Anterior cingulate cortex (tissue), 58 donors: ENCODE measurements at regions not wholly inside any gene's neighbourhood (a gene's known extent, or its start where the extent isn't known, plus 50 kb on each side); places are given as distances from the start of the nearest gene placed in this dataset.
"Not testable (repeated sequence)": the region's sequence is repeated elsewhere in the genome, so short reads cannot be mapped to it uniquely, and the experiment has no call there.

Experiments
- DNase-seq, 58 donors: peaks; one replicate each; lab custom pipeline; 2025; lab: John Stamatoyannopoulos, UW

DNA sequence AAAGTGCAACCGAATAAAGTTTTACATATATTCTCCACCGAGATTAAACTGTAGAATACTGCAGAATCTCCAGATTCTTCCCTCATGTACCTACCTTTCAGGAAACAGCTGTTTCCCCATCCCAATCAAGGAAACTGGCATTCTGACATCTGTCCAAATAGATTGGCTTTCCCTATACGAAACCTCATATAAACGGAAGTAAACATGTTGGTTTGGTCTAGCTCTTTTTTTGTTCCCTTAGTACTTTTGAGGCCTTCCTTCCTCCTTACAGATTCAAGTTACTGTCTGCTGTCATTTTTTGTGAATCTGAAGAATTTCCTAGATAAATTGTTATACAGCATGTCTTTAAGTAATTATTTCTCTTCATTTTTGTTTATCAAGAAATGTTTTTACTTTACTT is 554.6 kb downstream of the RPIA start:
- not testable (repeated sequence) for DNase-seq

DNA sequence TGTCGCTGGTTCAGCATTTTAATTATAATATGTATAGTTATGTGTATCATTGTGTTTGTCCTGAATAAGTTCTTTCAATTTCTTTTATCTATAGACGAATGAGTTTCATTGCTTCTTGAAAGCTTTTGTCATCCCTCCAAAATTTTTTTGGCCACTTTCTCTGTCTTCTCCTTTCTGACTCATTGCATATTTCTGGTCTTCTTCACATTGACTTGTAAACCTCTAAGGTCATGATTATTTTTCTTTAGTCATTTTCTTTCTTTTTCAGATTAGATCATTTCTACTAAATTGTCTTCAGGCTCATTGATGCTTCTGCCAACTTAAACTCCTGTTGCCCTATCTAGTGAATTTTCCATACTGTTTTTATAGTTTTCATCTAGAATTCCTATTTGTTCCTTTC is 555.1 kb downstream of the RPIA start:
- not testable (repeated sequence) for DNase-seq

DNA sequence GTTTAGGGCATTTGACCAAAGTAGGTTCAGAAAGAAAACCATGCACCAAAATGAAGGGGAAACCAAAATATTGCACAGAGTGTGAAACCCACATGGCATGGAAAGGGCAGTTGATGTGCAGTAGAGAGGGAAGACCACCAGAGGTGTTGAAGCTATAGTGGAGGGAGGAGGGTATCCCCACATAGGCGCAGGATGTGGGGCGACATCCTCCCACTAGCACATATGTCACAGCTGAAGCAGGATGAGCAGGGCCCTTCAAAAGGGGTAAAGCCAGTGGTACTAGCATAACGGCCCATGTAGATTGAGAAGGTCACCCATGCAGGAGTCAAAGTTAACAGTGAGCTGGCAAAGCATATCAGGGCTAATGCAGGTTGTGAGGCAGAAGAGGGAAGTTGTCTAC is 563.5 kb downstream of the RPIA start:
- DNase-seq, result not testable (repeated sequence)

DNA sequence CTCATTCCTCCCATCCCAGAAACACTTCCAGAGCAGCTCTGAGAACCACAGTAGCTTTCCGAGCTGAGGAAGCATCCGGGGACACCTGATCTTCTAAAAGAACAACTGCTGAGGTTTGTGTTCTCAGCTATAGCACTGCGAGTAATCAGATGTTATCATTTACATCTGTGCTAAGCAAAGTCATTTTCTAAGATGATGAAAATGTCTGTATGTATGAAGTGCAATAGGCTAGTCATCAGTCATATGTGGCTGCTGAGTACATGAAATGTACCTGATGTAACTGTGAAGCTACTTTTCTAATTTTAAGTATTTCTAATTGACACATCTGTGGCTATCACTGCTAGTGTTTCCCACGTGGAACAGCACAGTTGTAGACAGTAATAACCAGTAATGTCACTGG is 582.0 kb downstream of the RPIA start:
- not testable (repeated sequence) for DNase-seq

DNA sequence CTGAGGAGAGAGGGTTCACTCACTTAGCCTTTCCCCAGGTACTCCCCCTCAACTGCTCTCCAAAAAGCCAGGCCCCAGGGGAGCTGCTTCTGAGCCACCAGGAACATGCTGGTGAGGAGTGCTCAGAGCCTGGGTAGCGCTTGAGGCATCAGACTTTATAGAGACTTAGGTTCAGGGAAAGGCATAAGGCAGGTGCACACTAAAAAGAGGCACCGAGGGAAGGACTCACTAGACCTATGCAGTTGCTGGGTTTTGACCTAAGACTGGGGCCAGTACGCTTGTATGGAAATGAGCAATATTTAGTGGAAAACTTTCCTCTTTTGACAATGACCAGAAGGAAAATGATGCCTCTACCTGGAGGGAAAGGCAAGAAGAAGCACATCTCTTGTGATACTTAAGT is 589.1 kb downstream of the RPIA start:
- DNase-seq, result not testable (repeated sequence)

DNA sequence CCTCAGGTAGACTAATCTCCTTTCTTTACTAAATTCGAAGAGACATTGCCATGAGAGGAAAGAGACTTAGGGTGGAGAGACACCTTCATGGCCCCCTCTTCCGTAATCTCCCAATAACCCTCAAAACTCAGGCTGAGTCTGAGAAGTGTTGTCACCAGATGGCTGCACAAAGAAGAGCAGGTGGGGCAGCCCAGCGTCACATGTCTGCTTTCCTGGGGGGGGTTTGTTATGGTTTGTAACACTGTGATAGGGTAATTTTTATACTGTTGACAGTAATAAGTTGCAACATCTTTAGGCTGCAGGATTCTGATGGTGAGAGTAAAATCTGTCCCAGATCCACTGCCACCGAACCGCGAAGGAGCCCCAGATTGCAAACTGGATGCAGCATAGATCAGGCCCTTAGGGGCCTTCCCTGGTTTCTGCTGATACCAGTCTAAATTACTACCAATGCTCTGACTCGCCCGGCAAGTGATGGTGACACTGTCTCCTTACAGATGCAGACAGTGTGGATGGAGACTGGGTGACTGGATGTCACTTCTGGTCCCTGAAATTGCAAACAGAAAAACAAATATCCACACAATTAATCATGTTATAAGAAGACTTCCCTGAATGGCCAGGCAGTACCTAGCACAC is 595.1 kb downstream of the RPIA start:
- DNase-seq, result not testable (repeated sequence)

DNA sequence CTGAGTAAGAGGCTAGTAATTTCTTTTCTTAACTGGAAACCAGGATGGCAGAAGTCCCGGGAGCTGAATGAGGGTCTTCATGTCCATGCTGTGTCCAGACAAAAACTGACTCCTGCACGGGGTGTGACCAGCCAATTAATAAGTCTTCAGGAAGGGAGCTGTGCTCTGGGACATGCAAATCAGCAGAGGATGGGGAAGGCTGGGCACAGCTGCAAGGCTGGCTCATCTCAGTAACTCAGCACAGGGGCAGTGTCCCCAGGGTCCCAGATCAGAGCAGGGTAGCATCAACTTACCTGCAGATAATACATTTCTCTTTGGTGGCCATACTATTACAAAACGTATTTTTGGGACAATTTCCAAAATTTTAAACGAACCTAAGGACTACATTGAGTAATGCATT is 595.6 kb downstream of the RPIA start:
- DNase-seq, result not testable (repeated sequence)

DNA sequence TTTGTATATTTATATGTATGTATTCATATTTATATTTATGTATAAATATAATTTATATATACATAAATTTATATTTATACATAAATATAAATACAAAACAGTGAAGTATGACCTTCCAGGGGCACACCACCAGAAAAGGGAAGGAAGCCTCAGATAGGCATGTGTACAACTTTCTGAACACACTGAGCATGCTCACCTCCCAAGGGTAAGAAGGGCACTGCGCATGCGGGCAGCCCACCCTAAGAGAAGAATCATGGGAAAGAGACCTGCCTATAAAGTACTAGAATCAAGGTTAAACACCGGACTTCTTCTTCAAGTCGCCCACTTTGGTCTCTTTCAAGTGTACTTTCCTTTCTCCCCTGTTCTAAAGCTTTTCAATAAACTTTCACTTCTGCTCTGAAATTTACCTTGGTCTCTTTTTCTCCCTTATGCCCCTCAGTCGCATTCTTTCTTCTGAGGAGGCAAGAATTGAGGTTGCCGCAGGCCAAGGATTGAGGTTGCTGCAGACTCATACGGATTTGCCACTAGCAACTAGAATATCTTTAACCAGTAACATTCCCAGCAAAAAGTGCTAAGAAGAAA is 600.3 kb downstream of the RPIA start:
- DNase-seq, result not testable (repeated sequence)

DNA sequence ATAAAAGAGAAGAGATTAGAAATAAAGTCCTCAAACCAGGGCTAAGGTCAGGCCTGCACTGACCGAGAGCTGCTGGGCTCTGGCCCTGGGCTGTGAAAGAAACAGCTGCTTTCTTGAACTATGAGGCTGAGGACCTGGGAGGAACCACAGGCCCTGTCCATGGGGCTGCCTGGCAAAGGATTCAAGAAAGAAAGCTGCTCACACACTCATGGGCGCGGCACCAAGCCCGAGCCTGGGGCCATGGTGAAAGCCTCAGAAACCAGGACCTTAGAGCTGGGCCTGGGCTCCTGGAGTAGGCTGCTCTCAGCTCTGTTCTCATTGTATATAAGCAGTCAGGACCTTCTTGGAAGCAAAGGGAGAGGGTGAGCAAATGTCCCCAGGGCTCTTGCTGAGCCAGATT is 601.9 kb downstream of the RPIA start:
- DNase-seq, result not testable (repeated sequence)

DNA sequence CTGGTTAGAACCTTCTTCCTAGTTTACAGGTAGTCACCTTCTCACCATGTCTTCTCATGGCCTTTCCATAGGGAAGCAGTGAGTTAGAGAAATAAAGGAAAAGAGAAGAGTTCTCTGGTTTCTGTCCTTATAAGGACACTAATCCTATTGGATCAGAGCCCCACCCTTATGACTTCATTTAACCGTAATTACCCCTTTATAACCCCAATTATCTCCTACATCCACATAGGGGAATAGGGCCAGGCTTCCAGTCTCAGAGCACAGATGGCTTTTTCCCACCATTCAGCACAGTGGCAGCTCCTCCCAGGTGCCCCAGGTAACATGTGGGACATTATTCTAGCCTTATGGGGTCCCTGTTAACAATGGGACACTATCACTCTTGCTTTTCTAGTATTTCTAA is 602.9 kb downstream of the RPIA start:
- DNase-seq, result not testable (repeated sequence)

DNA sequence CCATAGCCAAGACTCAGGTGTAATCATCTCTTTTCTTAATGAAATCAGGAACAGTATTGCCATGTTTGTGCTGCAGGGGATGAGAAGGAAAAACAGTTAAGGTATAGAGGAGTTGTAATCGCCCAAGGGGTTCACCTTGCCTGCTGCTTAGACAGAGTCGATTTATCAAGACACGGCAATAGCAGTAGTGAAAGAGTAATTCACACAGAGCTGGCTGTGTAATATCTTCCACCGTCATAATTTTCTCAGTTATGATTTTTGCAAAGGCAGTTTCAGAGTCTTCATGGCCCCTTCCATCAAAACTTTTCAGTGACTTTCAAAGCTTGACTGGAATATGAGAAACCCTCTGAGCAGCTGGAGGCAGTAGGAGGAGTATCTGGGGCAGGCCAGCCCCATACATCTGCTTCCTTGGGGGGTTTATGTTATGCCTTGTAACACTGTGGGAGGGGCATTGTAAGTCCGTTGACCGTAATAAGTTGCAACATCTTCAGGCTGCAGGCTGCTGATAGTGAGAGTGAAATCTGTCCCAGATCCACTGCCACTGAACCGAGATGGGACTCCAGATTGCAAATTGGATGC is 605.4 kb downstream of the RPIA start:
- DNase-seq, result not testable (repeated sequence)

DNA sequence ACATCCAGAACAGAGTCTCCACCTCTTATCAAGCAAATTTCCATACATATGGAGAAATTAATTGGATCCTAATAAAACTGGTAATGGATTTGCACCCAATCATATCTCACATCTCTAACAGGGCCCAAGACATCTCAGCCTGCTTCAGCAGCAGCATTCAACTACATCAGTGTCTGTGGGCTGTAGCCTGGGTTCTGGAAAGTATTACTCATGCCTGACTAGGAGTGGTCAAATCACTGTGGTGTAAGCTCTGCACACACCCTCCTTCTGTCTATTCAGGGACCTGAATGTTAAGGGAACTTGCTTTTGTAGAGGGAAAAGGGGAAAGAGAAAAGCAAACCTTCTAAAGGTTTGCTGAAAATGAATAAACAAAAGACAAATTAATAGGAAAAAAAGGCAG is 607.7 kb downstream of the RPIA start:
- DNase-seq, result not testable (repeated sequence)

DNA sequence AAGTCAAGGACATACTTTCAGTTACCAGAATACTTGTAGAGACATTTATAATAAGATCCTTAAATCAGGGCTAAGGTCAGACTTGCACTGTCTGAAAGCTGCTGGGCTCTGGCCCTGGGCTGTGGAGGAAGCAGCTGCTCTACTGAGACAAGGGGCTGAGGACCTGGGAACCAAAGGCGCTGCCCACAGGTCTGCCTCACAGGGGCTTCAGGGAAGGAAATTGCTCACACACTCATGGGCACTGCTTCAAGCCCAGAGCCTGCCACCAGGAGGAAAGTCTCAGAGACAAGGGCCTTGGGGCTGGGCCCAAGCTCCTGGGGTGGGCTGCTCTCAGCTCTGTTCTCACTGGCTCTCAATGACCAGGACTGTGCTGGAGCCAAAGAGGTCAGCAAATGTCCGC is 614.1 kb downstream of the RPIA start:
- DNase-seq, result not testable (repeated sequence)

DNA sequence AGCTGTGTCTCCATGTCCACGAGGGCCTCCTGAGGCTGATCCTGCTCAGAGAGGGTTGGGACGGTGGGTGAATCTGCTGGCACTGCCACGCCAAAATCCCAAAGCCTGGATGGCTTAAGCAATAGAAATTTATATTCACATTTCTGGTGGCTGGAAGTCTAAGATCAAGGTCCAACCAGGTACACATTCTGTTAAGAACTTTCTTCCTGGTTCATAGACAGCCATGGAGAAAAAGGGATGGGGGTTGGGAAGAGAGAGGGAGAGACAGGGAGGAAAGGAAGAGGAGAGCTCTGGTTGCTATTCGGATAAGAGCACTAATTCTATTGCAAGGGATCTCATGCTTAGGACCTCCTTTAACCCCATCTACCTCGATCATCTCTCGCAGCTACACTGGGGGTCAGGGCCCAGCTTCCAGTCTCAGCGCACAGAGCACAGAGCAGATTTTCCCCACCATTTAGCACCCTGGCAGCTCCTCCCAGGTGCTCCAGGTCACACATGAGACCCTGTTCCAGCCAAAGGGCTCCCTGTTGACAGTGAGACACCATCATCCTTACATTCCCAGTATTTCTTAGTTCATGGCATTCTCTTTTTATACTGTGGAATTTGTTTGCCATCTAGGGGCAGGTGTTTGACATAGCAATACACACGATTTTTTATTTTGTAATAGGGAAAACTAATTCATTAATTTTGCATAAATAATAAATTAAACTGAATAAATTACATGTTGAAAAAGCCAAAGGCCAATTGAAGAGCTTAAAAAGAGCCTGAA is 615.6 kb downstream of the RPIA start:
- not testable (repeated sequence) for DNase-seq

DNA sequence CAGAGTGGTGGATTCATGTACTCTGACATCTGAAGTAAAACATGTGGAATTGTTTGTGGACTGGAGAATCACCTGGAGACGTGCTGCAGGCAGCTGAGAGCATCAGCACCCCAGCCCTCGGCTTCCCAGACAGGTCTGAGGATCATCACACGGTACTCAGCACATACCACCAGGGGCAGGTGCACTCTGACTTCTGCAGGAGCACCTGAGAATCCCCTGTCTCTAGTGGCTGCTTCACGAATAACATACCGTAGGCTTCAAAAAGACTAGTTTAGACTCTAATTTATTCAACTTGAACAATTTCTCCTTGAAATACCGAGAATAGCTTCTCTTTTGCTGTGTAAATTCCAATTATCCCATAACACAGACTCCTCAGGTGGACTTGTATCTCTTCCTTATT is 627.5 kb downstream of the RPIA start:
- not testable (repeated sequence) for DNase-seq

DNA sequence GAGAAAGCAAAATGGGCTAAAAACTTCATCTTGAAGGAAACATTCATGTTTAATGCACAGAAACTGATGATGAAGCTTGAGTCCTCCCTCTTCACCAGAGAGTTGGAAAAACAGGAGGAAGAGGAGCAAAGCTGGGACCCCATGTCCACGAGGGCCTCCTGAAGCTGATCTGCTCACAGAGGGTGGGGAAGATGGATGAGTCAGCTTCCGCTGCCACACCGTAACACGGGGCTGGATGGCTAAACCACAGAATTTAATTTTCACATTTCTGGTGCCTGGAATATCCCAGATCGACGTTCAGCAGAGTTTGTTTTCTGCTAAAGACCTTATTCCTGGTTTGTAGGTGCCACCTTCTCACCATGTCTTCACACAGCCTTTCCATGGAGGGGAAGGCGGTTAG is 634.4 kb downstream of the RPIA start:
- not testable (repeated sequence) for DNase-seq

DNA sequence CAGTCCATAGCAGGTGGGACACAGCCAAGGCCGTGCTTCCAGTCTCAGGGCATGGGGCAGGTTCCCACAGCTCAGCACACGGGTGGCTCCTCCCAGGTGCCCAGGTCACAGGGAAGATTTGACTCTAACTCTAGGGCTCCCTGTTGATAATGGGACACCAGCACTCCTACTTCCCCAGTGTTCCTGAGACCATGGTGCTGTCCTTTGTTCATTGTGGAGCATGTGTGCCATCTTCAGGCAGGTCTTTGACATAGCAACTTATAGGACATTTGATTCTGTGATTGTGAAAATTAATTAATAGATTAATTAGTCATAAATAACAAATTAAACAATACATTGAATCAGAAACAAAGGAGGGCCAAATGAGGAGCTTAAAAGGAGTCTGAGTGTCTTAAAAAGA is 635.0 kb downstream of the RPIA start:
- not testable (repeated sequence) for DNase-seq

DNA sequence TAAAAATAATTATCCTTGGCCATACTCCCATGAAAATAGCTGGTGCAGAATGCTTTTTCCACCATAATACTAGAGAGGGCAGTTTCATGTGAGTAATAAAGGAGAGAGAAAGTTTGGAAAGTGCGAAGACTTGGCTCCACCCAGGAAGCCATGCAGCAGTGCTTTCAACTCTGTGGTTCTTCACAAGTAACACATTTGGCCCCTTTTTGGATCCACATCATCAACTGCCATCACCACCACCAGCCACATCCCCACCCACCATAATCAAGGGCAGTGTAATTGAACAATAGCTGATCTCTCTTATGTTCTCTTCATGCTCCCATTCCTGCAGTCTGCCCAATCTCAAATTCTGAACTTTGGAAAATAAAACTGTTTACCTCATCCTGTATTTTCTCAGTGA is 637.3 kb downstream of the RPIA start:
- DNase-seq, result not testable (repeated sequence)
